ENCODE measurements at regions not wholly inside any gene's neighbourhood (a gene's known extent, or its start where the extent isn't known, plus 50 kb on each side); places are given as distances from the start of the nearest gene placed in this dataset.
"Not testable (repeated sequence)": the region's sequence is repeated elsewhere in the genome, so short reads cannot be mapped to it uniquely, and the experiment has no call there.

- no peak for DNase-seq
- no peaks in the 10 kb centered on the region for H3K4me1 ChIP-seq
- TF ChIP-seq CTCF (IDR thresholded peaks at IDR 0.05): no peak
- TF ChIP-seq POLR2A (IDR thresholded peaks at IDR 0.05): no peak
- H3K4me3 ChIP-seq: no peak overlapping the region
- no peak overlapping the region for H3K27ac ChIP-seq
- intact Hi-C loops (cut with DNase I): no loop called here
- no peaks in the 10 kb centered on the region for H3K36me3 ChIP-seq (replicated peaks in 1 of 2; ENCODE audit: insufficient read depth in 1 of 2, low read depth in 2 of 2)
- 35 to 57% methylated on average over 1 of the region's 1 CpG for WGBS, 2 donors
- no peaks in the 10 kb centered on the region for H3K27me3 ChIP-seq
- no peaks in the 10 kb centered on the region for H3K9me3 ChIP-seq
- no peak for ATAC-seq
These were observed 1565.0 kb upstream of the WWC1 start for GRCh38 chr5:166726406-166726805.

- H3K4me3 ChIP-seq; DNase-seq; H3K36me3 ChIP-seq (replicated peaks in 1 of 2; ENCODE audit: insufficient read depth in 1 of 2, low read depth in 2 of 2); H3K27ac ChIP-seq; ATAC-seq; H3K27me3 ChIP-seq; intact Hi-C loops (cut with DNase I); H3K9me3 ChIP-seq; H3K4me1 ChIP-seq: not testable (repeated sequence)
- 47 to 57% methylated on average over 4 of the region's 4 CpGs for WGBS, 2 donors
These were observed 1548.5 kb upstream of the WWC1 start for GRCh38 chr5:166742951-166743350.

GRCh38 chr5:166746506-166746905 lies 1544.9 kb upstream of the WWC1 start:
- Histone ChIP-seq H3K4me1 (no peaks in the 10 kb centered on the region), H3K27me3 (no peaks in the 10 kb centered on the region), H3K9me3 (no peaks in the 10 kb centered on the region), H3K36me3 (replicated peaks in 1 of 2; ENCODE audit: insufficient read depth in 1 of 2, low read depth in 2 of 2) (no peaks in the 10 kb centered on the region), H3K27ac (no peak overlapping the region), H3K4me3 (no peak overlapping the region)
- TF ChIP-seq POLR2A (IDR thresholded peaks at IDR 0.05): no peak
- no peak for TF ChIP-seq CTCF (IDR thresholded peaks at IDR 0.05)
- 80 to 94% methylated on average over 2 of the region's 2 CpGs for WGBS, 2 donors
- no peak for DNase-seq
- no peak for ATAC-seq
- intact Hi-C loops (cut with DNase I): no loop called here

GRCh38 chr5:166750376-166750775 lies 1541.1 kb upstream of the WWC1 start:
- no peak for TF ChIP-seq CTCF (IDR thresholded peaks at IDR 0.05)
- no peak for TF ChIP-seq POLR2A (IDR thresholded peaks at IDR 0.05)
- no peak overlapping the region for H3K27ac ChIP-seq
- H3K4me1 ChIP-seq: no peaks in the 10 kb centered on the region
- ATAC-seq (no peak), DNase-seq (no peak)
- H3K27me3 ChIP-seq: no peaks in the 10 kb centered on the region
- intact Hi-C loops (cut with DNase I): no loop called here
- H3K36me3 ChIP-seq (replicated peaks in 1 of 2; ENCODE audit: insufficient read depth in 1 of 2, low read depth in 2 of 2): no peaks in the 10 kb centered on the region
- H3K4me3 ChIP-seq: no peak overlapping the region
- no peaks in the 10 kb centered on the region for H3K9me3 ChIP-seq

GRCh38 chr5:166758151-166758550 lies 1533.3 kb upstream of the WWC1 start:
- TF ChIP-seq POLR2A (IDR thresholded peaks at IDR 0.05) (no peak), CTCF (IDR thresholded peaks at IDR 0.05) (no peak)
- H3K4me3 ChIP-seq: no peak overlapping the region

More at GRCh38 chr5:166758151-166758550, 1533.3 kb upstream of the WWC1 start:
- intact Hi-C loops (cut with DNase I): no loop called here
- Histone ChIP-seq H3K4me1 (no peaks in the 10 kb centered on the region), H3K27me3 (no peaks in the 10 kb centered on the region), H3K27ac (no peak overlapping the region), H3K9me3 (no peaks in the 10 kb centered on the region), H3K36me3 (replicated peaks in 1 of 2; ENCODE audit: insufficient read depth in 1 of 2, low read depth in 2 of 2) (no peaks in the 10 kb centered on the region)
- DNase-seq (no peak), ATAC-seq (no peak)
